ENCODE measurements at regions not wholly inside any gene's neighbourhood (a gene's known extent, or its start where the extent isn't known, plus 50 kb on each side); places are given as distances from the start of the nearest gene placed in this dataset.

DNA sequence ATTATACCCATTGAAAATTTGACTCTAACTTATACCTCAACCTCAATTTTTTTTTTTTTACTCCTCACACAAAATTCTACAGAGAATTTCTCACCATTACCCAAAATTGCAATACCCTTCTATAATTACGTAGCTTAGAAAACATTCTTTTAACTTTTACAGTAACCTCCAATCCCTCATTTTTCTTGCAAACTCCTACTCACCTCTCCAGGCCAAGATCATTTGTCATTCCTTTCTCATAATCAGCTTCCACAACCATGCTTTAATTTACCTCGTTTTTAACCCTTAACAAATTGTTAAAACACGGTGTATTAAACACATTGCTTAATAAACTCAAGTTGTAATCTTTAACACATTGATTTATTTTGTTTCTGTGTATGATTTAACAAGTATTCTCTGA is 289.7 kb upstream of the TRAM1L1 start:
- H3K27me3 ChIP-seq (ENCODE audit: control insufficient read depth, insufficient read depth, low read length) = no peaks in the 10 kb centered on the region
- ChIA-PET POLR2A (no interaction called here), CTCF (no interaction called here)
- no peaks in the 10 kb centered on the region for H3K36me3 ChIP-seq (ENCODE audit: control insufficient read depth, insufficient read depth, low read length)
- TF ChIP-seq, protein P1, sequence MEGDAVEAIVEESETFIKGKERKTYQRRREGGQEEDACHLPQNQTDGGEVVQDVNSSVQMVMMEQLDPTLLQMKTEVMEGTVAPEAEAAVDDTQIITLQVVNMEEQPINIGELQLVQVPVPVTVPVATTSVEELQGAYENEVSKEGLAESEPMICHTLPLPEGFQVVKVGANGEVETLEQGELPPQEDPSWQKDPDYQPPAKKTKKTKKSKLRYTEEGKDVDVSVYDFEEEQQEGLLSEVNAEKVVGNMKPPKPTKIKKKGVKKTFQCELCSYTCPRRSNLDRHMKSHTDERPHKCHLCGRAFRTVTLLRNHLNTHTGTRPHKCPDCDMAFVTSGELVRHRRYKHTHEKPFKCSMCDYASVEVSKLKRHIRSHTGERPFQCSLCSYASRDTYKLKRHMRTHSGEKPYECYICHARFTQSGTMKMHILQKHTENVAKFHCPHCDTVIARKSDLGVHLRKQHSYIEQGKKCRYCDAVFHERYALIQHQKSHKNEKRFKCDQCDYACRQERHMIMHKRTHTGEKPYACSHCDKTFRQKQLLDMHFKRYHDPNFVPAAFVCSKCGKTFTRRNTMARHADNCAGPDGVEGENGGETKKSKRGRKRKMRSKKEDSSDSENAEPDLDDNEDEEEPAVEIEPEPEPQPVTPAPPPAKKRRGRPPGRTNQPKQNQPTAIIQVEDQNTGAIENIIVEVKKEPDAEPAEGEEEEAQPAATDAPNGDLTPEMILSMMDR (IDR thresholded peaks at IDR 0.05; ENCODE audit: insufficient read depth, low read depth, low read length) = no peak
- no peak overlapping the region for H3K4me3 ChIP-seq (ENCODE audit: low read depth, low read length)
- DNase-seq (ENCODE audit: low read depth) = no peak

DNA sequence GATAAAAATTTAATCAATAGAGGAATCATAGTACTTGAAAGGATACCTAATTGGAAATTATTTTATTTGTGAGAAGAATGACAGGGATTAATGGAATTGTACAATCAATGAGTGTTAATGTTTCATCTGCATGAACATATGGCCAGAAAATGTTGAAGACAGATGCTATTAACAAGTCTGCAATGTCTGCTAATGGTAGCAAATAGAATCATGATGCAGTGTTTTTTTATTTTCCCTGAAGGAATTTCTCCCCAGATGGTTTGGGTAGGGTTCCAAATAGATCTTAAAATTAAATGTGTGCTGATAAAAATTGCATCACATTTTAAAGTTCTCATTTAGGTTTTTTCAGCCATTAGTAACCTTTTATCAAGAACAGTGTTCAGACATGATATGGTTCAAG is 291.3 kb upstream of the TRAM1L1 start:
- Histone ChIP-seq H3K27me3 (ENCODE audit: control insufficient read depth, insufficient read depth, low read length) (no peaks in the 10 kb centered on the region), H3K4me3 (ENCODE audit: low read depth, low read length) (no peak overlapping the region), H3K36me3 (ENCODE audit: control insufficient read depth, insufficient read depth, low read length) (no peaks in the 10 kb centered on the region)
- POLR2A ChIA-PET = no interaction called here
- TF ChIP-seq, protein P1 (IDR thresholded peaks at IDR 0.05; ENCODE audit: insufficient read depth, low read depth, low read length) = no peak
- DNase-seq (ENCODE audit: low read depth) = no peak
- CTCF ChIA-PET = no interaction called here

DNA sequence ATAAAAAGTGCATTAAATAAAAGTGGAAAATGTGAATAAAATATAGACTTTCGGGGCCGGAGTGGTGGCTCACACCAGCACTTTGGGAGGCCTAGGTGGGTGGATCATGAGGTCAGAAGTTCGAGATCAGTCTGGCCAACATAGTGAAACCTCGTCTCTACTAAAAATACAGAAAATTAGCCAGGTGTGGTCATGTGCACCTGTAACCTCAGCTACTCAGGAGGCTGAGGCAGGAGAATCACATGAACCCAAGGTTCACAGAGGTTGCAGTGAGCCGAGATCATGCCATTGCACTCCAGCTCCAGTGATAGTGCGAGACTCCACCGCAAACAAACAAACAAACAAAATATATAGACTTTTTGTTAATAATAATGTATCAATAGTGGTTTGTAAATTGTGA is 293.6 kb upstream of the TRAM1L1 start:
- Histone ChIP-seq H3K36me3 (ENCODE audit: control insufficient read depth, insufficient read depth, low read length) (no peaks in the 10 kb centered on the region), H3K4me3 (ENCODE audit: low read depth, low read length) (no peak overlapping the region), H3K27me3 (ENCODE audit: control insufficient read depth, insufficient read depth, low read length) (no peaks in the 10 kb centered on the region)
- POLR2A ChIA-PET = no interaction called here
- DNase-seq (ENCODE audit: low read depth) = no peak
- CTCF ChIA-PET = no interaction called here
- TF ChIP-seq, protein P1 (IDR thresholded peaks at IDR 0.05; ENCODE audit: insufficient read depth, low read depth, low read length) = no peak

DNA sequence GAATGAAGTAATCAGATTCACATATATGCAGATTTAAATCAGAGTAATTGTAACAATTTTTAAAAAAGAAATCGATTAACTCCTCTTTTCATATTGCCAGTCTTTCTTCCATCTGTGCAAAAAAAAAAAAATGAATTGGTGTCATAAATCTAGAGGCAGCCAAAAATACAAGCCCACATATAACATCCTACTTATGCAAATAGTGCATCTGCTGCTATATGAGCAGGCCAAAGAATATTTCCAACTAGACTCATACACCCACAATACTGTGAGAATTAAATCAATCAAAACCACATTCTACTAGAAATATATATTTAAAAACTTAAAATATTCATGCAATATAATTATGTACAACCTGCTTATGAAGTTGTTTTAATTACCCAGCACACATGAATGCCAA is 298.1 kb upstream of the TRAM1L1 start:
- H3K4me3 ChIP-seq (ENCODE audit: low read depth, low read length) = no peak overlapping the region
- CTCF ChIA-PET = no interaction called here
- no peak for DNase-seq (ENCODE audit: low read depth)
- no peaks in the 10 kb centered on the region for H3K36me3 ChIP-seq (ENCODE audit: control insufficient read depth, insufficient read depth, low read length)
- POLR2A ChIA-PET = no interaction called here
- TF ChIP-seq, protein P1 (IDR thresholded peaks at IDR 0.05; ENCODE audit: insufficient read depth, low read depth, low read length) = no peak
- H3K27me3 ChIP-seq (ENCODE audit: control insufficient read depth, insufficient read depth, low read length) = no peaks in the 10 kb centered on the region

DNA sequence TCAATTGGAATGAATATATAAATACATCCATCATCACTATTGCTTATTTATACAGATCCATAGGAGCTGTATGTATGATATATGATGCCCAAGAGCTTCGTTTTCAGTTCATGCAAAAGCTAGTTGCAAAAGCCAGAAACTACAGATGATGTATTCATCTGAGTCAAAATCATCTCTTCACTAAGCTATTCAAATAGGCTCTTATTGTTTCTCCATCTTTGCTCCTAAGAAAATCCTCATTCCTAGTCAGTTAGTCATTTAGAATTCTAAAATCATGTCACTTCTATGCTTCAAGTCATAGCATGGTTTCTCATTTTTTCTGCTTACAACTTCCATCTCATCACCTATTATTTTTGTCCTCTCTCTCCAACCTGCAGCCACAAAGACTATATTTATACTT is 300.1 kb upstream of the TRAM1L1 start:
- TF ChIP-seq, protein P1 (IDR thresholded peaks at IDR 0.05; ENCODE audit: insufficient read depth, low read depth, low read length) = no peak
- CTCF ChIA-PET = no interaction called here
- POLR2A ChIA-PET = no interaction called here
- Histone ChIP-seq H3K36me3 (ENCODE audit: control insufficient read depth, insufficient read depth, low read length) (no peaks in the 10 kb centered on the region), H3K27me3 (ENCODE audit: control insufficient read depth, insufficient read depth, low read length) (no peaks in the 10 kb centered on the region), H3K4me3 (ENCODE audit: low read depth, low read length) (no peak overlapping the region)
- DNase-seq (ENCODE audit: low read depth) = no peak

All from BJ (cell line).